Mesenchymal stem cell (in vitro differentiated cells and primary cell): ENCODE measurements at regions not wholly inside any gene's neighbourhood (a gene's known extent, or its start where the extent isn't known, plus 50 kb on each side); places are given as distances from the start of the nearest gene placed in this dataset. TPM values are rescaled to one million over a fixed set of nuclear protein-coding genes. Genes with fewer than 3 reads are reported as not detected.

Experiments used
- DNase-seq: peaks from one replicate; pipeline ENCODE4 v3.0.0-alpha.2; 2013
- H2AFZ ChIP-seq: one replicate; pipeline ENCODE4 v1.6.1; 2013; ENCODE audit warnings: low read depth, mild to moderate bottlenecking, control low read depth, inconsistent platforms, low read length, moderate library complexity
- H2AK5ac ChIP-seq: 2 replicates; pipeline ENCODE4 v1.6.1; 2013; ENCODE audit warnings: low read length, moderate library complexity, mild to moderate bottlenecking, inconsistent platforms; ENCODE audit not compliant: severe bottlenecking
- H2BK120ac ChIP-seq: one replicate; pipeline ENCODE4 v1.6.1; 2013; ENCODE audit warnings: low read depth, mild to moderate bottlenecking, inconsistent platforms, low read length, moderate library complexity
- H2BK12ac ChIP-seq, 2 experiments: one replicate each; pipeline ENCODE4 v1.6.1; 2013; ENCODE audit warnings: inconsistent platforms in 2 of 2, low read length in 2 of 2, mild to moderate bottlenecking in 2 of 2, moderate library complexity in 2 of 2, control low read depth in 1 of 2
- H2BK15ac ChIP-seq: one replicate; pipeline ENCODE4 v1.6.1; 2013; ENCODE audit warnings: mild to moderate bottlenecking, low read depth, inconsistent platforms; ENCODE audit not compliant: poor library complexity, severe bottlenecking
- H2BK5ac ChIP-seq: 2 replicates; pipeline ENCODE4 v1.6.1; 2013; ENCODE audit warnings: low read depth, mild to moderate bottlenecking, low read length, control low read depth, inconsistent platforms; ENCODE audit not compliant: poor library complexity, severe bottlenecking
- H3K14ac ChIP-seq, 2 experiments: one replicate each; pipeline ENCODE4 v1.6.1; 2013; ENCODE audit warnings: inconsistent platforms in 2 of 2, low read length in 2 of 2, control low read depth in 1 of 2, mild to moderate bottlenecking in 1 of 2, moderate library complexity in 1 of 2
- H3K18ac ChIP-seq, 2 experiments: one replicate each; pipeline ENCODE4 v1.6.1; 2013; ENCODE audit warnings: inconsistent platforms in 2 of 2, low read length in 2 of 2, control low read depth in 1 of 2, low read depth in 1 of 2, mild to moderate bottlenecking in 1 of 2
- H3K23ac ChIP-seq, 2 experiments: one replicate each; pipeline ENCODE4 v1.6.1; 2013; ENCODE audit warnings: inconsistent platforms in 2 of 2, low read length in 2 of 2, mild to moderate bottlenecking in 2 of 2, moderate library complexity in 2 of 2, control low read depth in 1 of 2
- H3K27ac ChIP-seq: 2 replicates; pipeline ENCODE4 v1.5.1; 2013; ENCODE audit warnings: mild to moderate bottlenecking, moderate library complexity, low read length, control low read depth, inconsistent platforms; ENCODE audit not compliant: poor library complexity, severe bottlenecking
- H3K27me3 ChIP-seq, 2 experiments: 2 replicates each; pipeline versions ENCODE4 v1.6.1 to v1.7.0; 2013; ENCODE audit warnings: low read length in 2 of 2, mild to moderate bottlenecking in 2 of 2, moderate library complexity in 2 of 2, control low read depth in 1 of 2, inconsistent platforms in 1 of 2; ENCODE audit not compliant: control insufficient read depth in 1 of 2, insufficient read depth in 1 of 2
- H3K36me3 ChIP-seq, 2 experiments: 2 replicates each; pipeline versions ENCODE4 v1.6.1 to v1.7.0; 2013; ENCODE audit warnings: low read length in 2 of 2, control low read depth in 1 of 2, inconsistent platforms in 1 of 2, low read depth in 1 of 2, mild to moderate bottlenecking in 1 of 2; ENCODE audit not compliant: insufficient read depth in 2 of 2, control insufficient read depth in 1 of 2
- H3K4ac ChIP-seq, 2 experiments: one replicate each; pipeline ENCODE4 v1.6.1; 2013; ENCODE audit warnings: inconsistent platforms in 2 of 2, low read length in 2 of 2, mild to moderate bottlenecking in 2 of 2, moderate library complexity in 2 of 2, control low read depth in 1 of 2, low read depth in 1 of 2
- H3K4me1 ChIP-seq: 2 replicates; pipeline ENCODE4 v1.6.1; 2013; ENCODE audit warnings: low read depth, low read length, control low read depth; ENCODE audit not compliant: control insufficient read depth, insufficient read depth
- H3K4me2 ChIP-seq: 2 replicates; pipeline ENCODE4 v1.6.1; 2013; ENCODE audit warnings: low read length, mild to moderate bottlenecking, inconsistent platforms; ENCODE audit not compliant: poor library complexity, severe bottlenecking
- H3K4me3 ChIP-seq, 2 experiments: 2 replicates each; pipeline versions ENCODE4 v1.5.1 to v1.7.0; 2013; ENCODE audit warnings: low read length in 2 of 2, mild to moderate bottlenecking in 2 of 2, control low read depth in 1 of 2, low read depth in 1 of 2; ENCODE audit not compliant: insufficient read depth in 1 of 2
- H3K79me1 ChIP-seq: replicated peaks from 2 replicates; pipeline ENCODE4 v1.6.1; 2013; ENCODE audit warnings: mild to moderate bottlenecking, control low read depth, low read length, inconsistent platforms; ENCODE audit not compliant: poor library complexity, severe bottlenecking
- H3K9ac ChIP-seq: 2 replicates; pipeline ENCODE4 v1.7.0; 2013; ENCODE audit warnings: mild to moderate bottlenecking, low read length, moderate library complexity
- H3K9me3 ChIP-seq: 2 replicates; pipeline ENCODE4 v1.7.0; 2013; ENCODE audit warnings: mild to moderate bottlenecking, low read length; ENCODE audit not compliant: control insufficient read depth
- H4K8ac ChIP-seq: one replicate; pipeline ENCODE4 v1.6.1; 2013; ENCODE audit warnings: inconsistent platforms, mild to moderate bottlenecking, low read length, moderate library complexity
- H4K91ac ChIP-seq: one replicate; pipeline ENCODE4 v1.6.1; 2013; ENCODE audit warnings: mild to moderate bottlenecking, low read length, inconsistent platforms
- WGBS: methylation state at CpG from one replicate; pipeline ENCODE4 v1.1.7; 2013; ENCODE audit warnings: mixed read lengths; 5-methylcytosine and 5-hydroxymethylcytosine counted together
- small RNA-seq: library from polyadenylated mRNA; stranded (forward); fragments of <200 nt; extraction: miRNeasy Mini kit (QIAGEN cat#:217004); gene quantifications from one replicate; pipeline ENCODE3, GENCODE V24; 2013; ENCODE audit warnings: low read depth

DNA sequence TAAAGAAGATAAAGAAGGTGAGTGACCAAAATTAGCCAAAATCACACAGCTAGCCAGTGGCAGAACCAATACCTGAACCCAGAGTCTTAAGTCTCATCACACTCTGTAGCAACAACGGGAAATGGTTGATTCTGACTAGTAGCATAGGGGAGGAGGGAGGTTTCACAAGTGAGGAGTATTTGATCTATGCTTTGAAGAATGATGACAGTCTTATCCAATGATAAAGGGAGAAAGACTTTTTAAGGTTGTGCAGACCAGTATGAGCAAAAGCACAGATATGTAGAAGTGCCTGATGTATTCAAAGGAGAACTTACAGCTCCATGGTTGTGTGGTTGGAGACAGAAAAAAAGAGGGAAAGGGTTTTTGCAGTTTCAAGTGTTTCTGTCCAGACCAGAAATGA is 50.7 kb upstream of the LINC00305 start:
- Histone ChIP-seq H4K91ac (no peak overlapping the region), H3K27ac (no peak overlapping the region), H3K14ac (no peak overlapping the region), H3K27me3 (no peaks in the 10 kb centered on the region), H2AK5ac (no peak overlapping the region), H2BK5ac (no peak overlapping the region), H3K36me3 (no peaks in the 10 kb centered on the region), H4K8ac (no peak overlapping the region), H3K4me2 (no peak overlapping the region), H3K18ac (no peak overlapping the region), H3K4ac (no peak overlapping the region), H3K9ac (no peak overlapping the region), H2BK120ac (no peak overlapping the region), H3K4me3 (no peak overlapping the region), H3K79me1 (no peaks in the 10 kb centered on the region), H2BK15ac (no peak overlapping the region), H3K4me1 (no peaks in the 10 kb centered on the region), H2BK12ac (no peak overlapping the region), H2AFZ (no peak overlapping the region), H3K23ac (no peak overlapping the region), H3K9me3 (no peaks in the 10 kb centered on the region)
- no peak for DNase-seq
- WGBS, result 86% methylated on average over 1 of the region's 1 CpG

Small RNA genes in the stretch of these regions (small RNA-seq; reads per million reads assigned to genes)
- gene AC027506.1, result not detected
